ENCODE measurements at regions not wholly inside any gene's neighbourhood (a gene's known extent, or its start where the extent isn't known, plus 50 kb on each side); places are given as distances from the start of the nearest gene placed in this dataset.

DNA sequence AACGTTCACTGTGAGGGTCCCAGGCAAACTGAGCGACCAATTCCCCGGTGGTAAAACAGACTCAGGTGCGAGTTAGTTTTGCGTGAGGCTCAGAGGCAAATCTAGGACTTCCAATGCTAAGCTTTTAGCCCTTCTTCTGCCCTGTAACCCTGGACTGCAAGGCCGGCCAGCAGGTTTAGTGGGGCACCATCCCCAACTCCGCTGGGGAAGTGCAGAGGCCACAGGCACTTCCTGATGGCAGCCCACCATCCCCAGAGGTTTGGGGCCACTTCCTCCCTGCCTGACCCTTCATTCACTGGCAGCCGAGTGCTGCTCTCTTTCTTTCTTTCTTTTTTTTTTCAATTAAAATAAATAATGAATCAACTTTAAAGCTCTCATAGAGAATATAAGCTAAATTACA lies 124.6 kb upstream of the B3GAT1 start:
- no peak for ATAC-seq (ENCODE audit: low read depth)
- Histone ChIP-seq H3K4me1 (ENCODE audit: control insufficient read depth in 2 of 2, insufficient read depth in 2 of 2, low read length in 2 of 2) (no peaks in the 10 kb centered on the region), H2AFZ (ENCODE audit: insufficient read depth, low read depth, low read length, poor library complexity, severe bottlenecking) (no peak overlapping the region), H3K4me2 (replicated peaks; ENCODE audit: low read depth, low read length, poor library complexity, severe bottlenecking) (no peak overlapping the region), H3K27ac (ENCODE audit: low read length in 2 of 2) (no peak overlapping the region), H3K4me3 (ENCODE audit: control extremely low read depth in 1 of 5, extremely low read depth in 1 of 5, insufficient read depth in 1 of 5, low read depth in 2 of 5, low read length in 4 of 5) (no peak overlapping the region), H3K27me3 (replicated peaks in 1 of 4; ENCODE audit: control extremely low read depth in 1 of 4, control insufficient read depth in 3 of 4, insufficient read depth in 4 of 4, low read length in 3 of 4) (no peaks in the 10 kb centered on the region), H3K36me3 (replicated peaks in 1 of 2; ENCODE audit: control extremely low read depth in 1 of 2, control insufficient read depth in 1 of 2, extremely low read depth in 1 of 2, insufficient read depth in 2 of 2, low read length in 1 of 2) (no peaks in the 10 kb centered on the region), H3K9ac (ENCODE audit: low read length) (no peak overlapping the region), H3K9me3 (ENCODE audit: control extremely low read depth in 1 of 3, control insufficient read depth in 2 of 3, insufficient read depth in 1 of 3, low read length in 2 of 3) (peaks cover 0 to 8% (median 0%) of the 10 kb centered on the region in 3 donors), H3K79me2 (ENCODE audit: control insufficient read depth, insufficient read depth, low read length) (no peaks in the 10 kb centered on the region), H4K20me1 (ENCODE audit: control insufficient read depth, insufficient read depth, low read length, poor library complexity, severe bottlenecking) (no peaks in the 10 kb centered on the region)
- Mint-ChIP-seq H3K4me1 (peaks cover 2% of the 10 kb centered on the region), H3K27ac (no peak overlapping the region), H3K27me3 (peaks cover 18% of the 10 kb centered on the region), H3K4me3 (no peak overlapping the region), H3K9me3 (ENCODE audit: insufficient read depth) (no peaks in the 10 kb centered on the region)
- WGBS (ENCODE audit: insufficient coverage): 4% methylated on average over 7 of the region's 8 CpGs
- intact Hi-C loops (cut with micrococcal nuclease): no loop called here
- ChIA-PET POLR2A (no interaction called here), CTCF (no interaction called here)
- no peak for TF ChIP-seq EZH2 (IDR thresholded peaks at IDR 0.05; ENCODE audit: borderline replicate concordance, insufficient read depth, low read depth, low read length, poor library complexity, severe bottlenecking)
- TF ChIP-seq, protein P1, sequence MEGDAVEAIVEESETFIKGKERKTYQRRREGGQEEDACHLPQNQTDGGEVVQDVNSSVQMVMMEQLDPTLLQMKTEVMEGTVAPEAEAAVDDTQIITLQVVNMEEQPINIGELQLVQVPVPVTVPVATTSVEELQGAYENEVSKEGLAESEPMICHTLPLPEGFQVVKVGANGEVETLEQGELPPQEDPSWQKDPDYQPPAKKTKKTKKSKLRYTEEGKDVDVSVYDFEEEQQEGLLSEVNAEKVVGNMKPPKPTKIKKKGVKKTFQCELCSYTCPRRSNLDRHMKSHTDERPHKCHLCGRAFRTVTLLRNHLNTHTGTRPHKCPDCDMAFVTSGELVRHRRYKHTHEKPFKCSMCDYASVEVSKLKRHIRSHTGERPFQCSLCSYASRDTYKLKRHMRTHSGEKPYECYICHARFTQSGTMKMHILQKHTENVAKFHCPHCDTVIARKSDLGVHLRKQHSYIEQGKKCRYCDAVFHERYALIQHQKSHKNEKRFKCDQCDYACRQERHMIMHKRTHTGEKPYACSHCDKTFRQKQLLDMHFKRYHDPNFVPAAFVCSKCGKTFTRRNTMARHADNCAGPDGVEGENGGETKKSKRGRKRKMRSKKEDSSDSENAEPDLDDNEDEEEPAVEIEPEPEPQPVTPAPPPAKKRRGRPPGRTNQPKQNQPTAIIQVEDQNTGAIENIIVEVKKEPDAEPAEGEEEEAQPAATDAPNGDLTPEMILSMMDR (IDR thresholded peaks at IDR 0.05): no peak
- DNase-seq: no peak

DNA sequence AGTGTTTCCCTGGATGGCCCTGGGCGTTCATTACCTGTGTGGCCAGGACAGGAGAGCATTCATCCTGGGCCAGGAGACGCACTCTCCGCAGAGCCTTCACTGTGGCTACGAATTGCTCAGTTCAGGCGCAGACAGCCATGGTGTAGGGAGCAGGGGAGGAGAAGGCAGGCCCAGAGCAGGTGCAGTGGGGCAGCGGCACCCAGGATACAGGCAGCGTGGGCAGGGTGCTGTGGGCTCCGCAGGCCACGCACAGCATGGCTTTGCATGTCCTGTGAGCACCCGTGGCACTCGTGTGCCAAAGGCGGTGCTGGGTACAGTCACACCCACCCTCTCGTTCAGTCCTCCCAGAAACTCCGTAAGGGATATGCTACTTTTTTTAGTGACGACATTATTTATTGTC lies 124.2 kb upstream of the B3GAT1 start:
- no peaks in the 10 kb centered on the region for H4K20me1 ChIP-seq (ENCODE audit: control insufficient read depth, insufficient read depth, low read length, poor library complexity, severe bottlenecking)
- peaks cover 0 to 5% (median 0%) of the 10 kb centered on the region in 3 donors for H3K9me3 ChIP-seq (ENCODE audit: control extremely low read depth in 1 of 3, control insufficient read depth in 2 of 3, insufficient read depth in 1 of 3, low read length in 2 of 3)
- H3K27me3 ChIP-seq (replicated peaks in 1 of 4; ENCODE audit: control extremely low read depth in 1 of 4, control insufficient read depth in 3 of 4, insufficient read depth in 4 of 4, low read length in 3 of 4): no peaks in the 10 kb centered on the region
- no peak overlapping the region for H3K4me3 Mint-ChIP-seq
- TF ChIP-seq, protein P1 (IDR thresholded peaks at IDR 0.05): no peak
- TF ChIP-seq EZH2 (IDR thresholded peaks at IDR 0.05; ENCODE audit: borderline replicate concordance, insufficient read depth, low read depth, low read length, poor library complexity, severe bottlenecking): no peak
- H3K79me2 ChIP-seq (ENCODE audit: control insufficient read depth, insufficient read depth, low read length): no peaks in the 10 kb centered on the region
- ATAC-seq (ENCODE audit: low read depth) (no peak), DNase-seq (no peak)
- H3K27ac Mint-ChIP-seq: no peak overlapping the region
- no peak overlapping the region for H3K9ac ChIP-seq (ENCODE audit: low read length)
- CTCF ChIA-PET: no interaction called here
- no peak overlapping the region for H3K4me2 ChIP-seq (replicated peaks; ENCODE audit: low read depth, low read length, poor library complexity, severe bottlenecking)
- intact Hi-C loops (cut with micrococcal nuclease): no loop called here
- H3K27me3 Mint-ChIP-seq: peaks cover 18% of the 10 kb centered on the region
- 34% methylated on average over 11 of the region's 15 CpGs for WGBS (ENCODE audit: insufficient coverage)
- no peaks in the 10 kb centered on the region for H3K4me1 ChIP-seq (ENCODE audit: control insufficient read depth in 2 of 2, insufficient read depth in 2 of 2, low read length in 2 of 2)
- no peaks in the 10 kb centered on the region for H3K9me3 Mint-ChIP-seq (ENCODE audit: insufficient read depth)
- no peak overlapping the region for H2AFZ ChIP-seq (ENCODE audit: insufficient read depth, low read depth, low read length, poor library complexity, severe bottlenecking)
- POLR2A ChIA-PET: no interaction called here
- no peaks in the 10 kb centered on the region for H3K36me3 ChIP-seq (replicated peaks in 1 of 2; ENCODE audit: control extremely low read depth in 1 of 2, control insufficient read depth in 1 of 2, extremely low read depth in 1 of 2, insufficient read depth in 2 of 2, low read length in 1 of 2)
- H3K27ac ChIP-seq (ENCODE audit: low read length in 2 of 2): no peak overlapping the region
- H3K4me3 ChIP-seq (ENCODE audit: control extremely low read depth in 1 of 5, extremely low read depth in 1 of 5, insufficient read depth in 1 of 5, low read depth in 2 of 5, low read length in 4 of 5): no peak overlapping the region
- peaks cover 2% of the 10 kb centered on the region for H3K4me1 Mint-ChIP-seq
